HG02973 (cell line): ENCODE measurements at regions not wholly inside any gene's neighbourhood (a gene's known extent, or its start where the extent isn't known, plus 50 kb on each side); places are given as distances from the start of the nearest gene placed in this dataset.
"Not testable (repeated sequence)": the region's sequence is repeated elsewhere in the genome, so short reads cannot be mapped to it uniquely, and the experiment has no call there.

Experiments
- ATAC-seq: cut with Tn5 transposase; IDR thresholded peaks from one replicate; pipeline ENCODE4 v1.9.1; 2021; ENCODE audit warnings: moderate library complexity; ENCODE audit not compliant: unreplicated experiment

- no peak for ATAC-seq
Observed at GRCh38 chr14:53620317-53620716, 336.3 kb downstream of the BMP4 start.

- ATAC-seq: no peak
Observed at GRCh38 chr14:53619691-53620231, 336.9 kb downstream of the BMP4 start.

- not testable (repeated sequence) for ATAC-seq
Observed at GRCh38 chr14:53616536-53616935, 340.1 kb downstream of the BMP4 start.

- no peak for ATAC-seq
Observed at GRCh38 chr14:53615252-53615651, 341.4 kb downstream of the BMP4 start.

- peak; percentile 97 for ATAC-seq
Observed at GRCh38 chr14:53613404-53614253, 343.0 kb downstream of the BMP4 start.

GRCh38 chr14:53610947-53611346 lies 345.7 kb downstream of the BMP4 start:
- no peak for ATAC-seq

- no peak for ATAC-seq
Observed at GRCh38 chr14:53609009-53609408, 347.6 kb downstream of the BMP4 start.

- peak; percentile 47 for ATAC-seq
Observed at GRCh38 chr14:53608369-53608768, 348.3 kb downstream of the BMP4 start.

GRCh38 chr14:53606203-53606602 lies 350.4 kb downstream of the BMP4 start:
- ATAC-seq: no peak

GRCh38 chr14:53605562-53605961 lies 351.1 kb downstream of the BMP4 start:
- ATAC-seq: no peak

GRCh38 chr14:53603994-53604393 lies 352.6 kb downstream of the BMP4 start:
- ATAC-seq: no peak

GRCh38 chr14:53601409-53601808 lies 355.2 kb downstream of the BMP4 start:
- ATAC-seq: no peak

GRCh38 chr14:53599221-53599945 lies 357.2 kb downstream of the BMP4 start:
- no peak for ATAC-seq

GRCh38 chr14:53596853-53597525 lies 359.6 kb downstream of the BMP4 start:
- ATAC-seq: no peak

- ATAC-seq: no peak
Observed at GRCh38 chr14:53591816-53592215, 364.8 kb downstream of the BMP4 start.

- no peak for ATAC-seq
Observed at GRCh38 chr14:53581504-53581903, 375.1 kb downstream of the BMP4 start.

- no peak for ATAC-seq
Observed at GRCh38 chr14:53571641-53572328, 384.8 kb downstream of the BMP4 start.

- ATAC-seq: peak; percentile 95
Observed at GRCh38 chr14:53570411-53571387, 385.9 kb downstream of the BMP4 start.

GRCh38 chr14:53569446-53569845 lies 387.2 kb downstream of the BMP4 start:
- no peak for ATAC-seq
